GM19035 (cell line): ENCODE measurements at regions not wholly inside any gene's neighbourhood (a gene's known extent, or its start where the extent isn't known, plus 50 kb on each side); places are given as distances from the start of the nearest gene placed in this dataset.

Experiments
- ATAC-seq: cut with Tn5 transposase; IDR thresholded peaks from one replicate; pipeline ENCODE4 v1.9.1; 2021; ENCODE audit not compliant: unreplicated experiment

DNA sequence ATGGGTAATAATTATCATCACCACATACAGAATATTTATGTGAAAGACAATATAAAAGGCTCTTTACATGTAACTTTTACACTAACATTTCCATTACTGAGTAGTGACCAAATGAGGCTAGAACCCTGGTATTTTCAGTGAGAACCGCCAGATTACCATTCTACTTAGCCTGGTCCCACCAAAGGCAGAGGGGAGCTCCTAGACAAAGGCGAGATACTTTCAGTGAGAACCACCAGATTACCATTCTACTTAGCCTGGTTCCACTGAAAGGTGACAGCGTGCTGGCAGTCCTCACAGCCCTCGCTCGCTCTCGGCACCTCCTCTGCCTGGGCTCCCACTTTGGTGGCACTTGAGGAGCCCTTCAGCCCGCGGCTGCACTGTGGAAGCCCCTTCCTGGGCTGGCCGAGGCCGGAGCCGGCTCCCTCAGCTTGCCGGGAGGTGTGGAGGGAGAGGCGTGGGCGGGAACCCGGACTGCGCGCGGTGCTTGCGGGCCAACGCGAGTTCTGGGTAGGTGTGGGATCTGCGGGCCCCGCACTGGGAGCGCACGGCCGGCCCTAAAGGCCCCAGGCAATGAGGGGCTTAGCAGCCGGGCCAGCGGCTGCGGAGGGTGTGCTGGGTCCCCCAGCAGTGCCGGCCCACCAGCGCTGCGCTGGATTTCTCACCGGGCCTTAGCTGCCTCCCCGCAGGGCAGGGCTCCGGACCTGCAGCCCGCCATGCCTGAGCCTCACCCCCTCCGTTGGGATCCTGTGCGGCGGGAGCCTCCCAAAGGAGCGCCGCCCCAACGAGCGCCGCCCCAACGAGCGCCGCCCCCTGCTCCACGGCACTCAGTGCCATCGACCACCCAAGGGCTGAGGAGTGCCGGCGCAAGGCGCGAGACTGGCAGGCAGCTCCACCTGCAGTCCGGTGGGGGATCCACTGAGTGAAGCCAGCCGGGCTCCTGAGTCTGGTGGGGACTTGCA, 1276.1 kb downstream of the PCDH7 start:
- no peak for ATAC-seq

DNA sequence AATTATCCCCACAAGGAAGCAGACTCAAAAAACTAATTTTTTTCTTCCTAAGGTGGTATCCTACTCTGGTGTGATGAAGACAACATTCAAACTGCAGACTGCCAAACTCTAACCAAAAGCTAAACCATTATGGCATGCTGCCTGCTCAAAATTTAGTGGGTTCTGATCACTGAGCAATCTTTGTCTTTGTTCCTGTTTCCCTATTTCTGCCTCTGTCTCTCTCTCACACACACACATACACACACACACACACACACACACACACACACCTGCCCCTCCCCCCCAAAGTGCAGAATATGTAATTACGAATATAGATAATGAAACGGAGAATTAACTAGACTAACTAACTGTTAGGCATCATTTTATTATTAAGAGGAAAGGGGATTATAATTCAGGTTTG, 1278.6 kb downstream of the PCDH7 start:
- ATAC-seq = no peak

DNA sequence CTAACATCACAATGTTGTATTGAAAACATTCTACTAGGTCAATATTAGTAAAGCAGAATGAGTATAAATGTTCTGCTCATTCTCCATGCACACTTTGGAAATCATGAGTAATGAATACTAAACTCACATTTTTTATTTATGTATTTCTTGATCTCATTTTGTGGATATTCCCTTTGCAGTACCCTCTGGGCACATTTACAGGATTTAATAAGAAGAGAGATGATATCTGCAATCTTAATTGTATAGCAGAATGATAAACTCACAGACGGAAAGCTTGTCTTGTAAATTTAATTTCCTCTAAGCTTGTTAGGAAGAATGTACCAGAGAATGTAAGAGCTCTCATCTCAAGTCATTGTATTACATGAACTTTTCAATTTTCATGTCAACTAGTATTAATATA, 1279.7 kb downstream of the PCDH7 start:
- ATAC-seq = no peak

DNA sequence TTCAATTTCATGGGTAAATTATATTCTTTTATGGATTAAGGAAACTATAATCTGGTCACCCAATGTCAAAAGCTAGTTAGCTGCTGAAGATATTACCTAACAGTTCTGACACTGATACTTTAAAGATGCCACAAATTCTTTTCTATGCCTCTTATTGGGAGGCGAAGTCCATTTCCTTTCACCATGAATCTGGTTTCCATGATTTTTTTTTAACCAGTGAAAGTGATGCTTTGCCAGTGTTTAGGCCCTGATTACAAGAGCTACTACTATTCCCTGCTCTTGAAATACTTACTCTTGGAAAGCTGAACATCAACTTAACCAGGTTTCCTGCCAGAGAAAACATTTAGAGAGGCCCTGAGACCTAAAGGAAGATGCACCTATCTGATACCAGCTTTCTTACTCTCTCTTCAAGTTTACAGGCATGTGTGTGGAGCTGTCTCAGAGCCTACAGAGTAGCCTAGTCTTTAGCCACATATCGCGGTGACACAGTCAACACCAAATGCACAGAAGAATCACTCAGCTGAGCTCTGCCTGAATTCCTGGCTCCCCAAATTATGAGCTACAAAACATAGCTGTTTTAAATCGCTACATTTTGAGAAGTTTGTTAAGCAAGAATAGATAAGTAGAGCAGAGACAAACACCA, 1280.8 kb downstream of the PCDH7 start:
- no peak for ATAC-seq

DNA sequence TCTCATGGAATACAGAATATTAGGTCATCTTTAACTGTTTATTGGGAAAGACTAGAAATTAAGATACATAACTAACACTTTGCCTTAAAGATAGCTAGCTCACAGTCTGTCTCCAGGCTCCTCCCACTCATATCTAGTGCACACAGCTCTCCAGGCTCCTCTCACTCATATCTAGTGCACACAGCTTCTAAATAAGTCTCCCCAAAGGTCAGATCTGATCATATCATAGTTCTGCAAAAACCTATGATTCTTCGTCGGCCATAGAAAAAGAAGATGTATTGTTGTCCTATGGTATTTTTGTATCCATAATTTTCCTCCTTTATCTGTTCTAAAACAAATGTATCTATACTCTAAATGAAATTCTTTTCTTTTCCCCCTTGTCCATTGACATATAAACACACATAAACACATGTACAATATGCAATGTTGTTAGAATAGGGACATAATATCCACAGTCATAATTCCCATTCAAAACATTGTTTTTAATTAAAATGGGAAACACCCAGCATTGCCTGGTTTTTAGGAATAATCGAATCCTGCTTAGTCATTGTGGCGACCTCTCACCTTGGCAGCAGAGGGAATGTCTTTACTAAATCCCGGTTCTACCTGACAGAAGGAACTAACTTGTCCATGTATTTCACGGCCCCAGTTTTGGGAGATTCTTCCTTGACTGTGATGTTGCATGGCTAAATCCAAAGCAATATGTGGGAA, 1282.0 kb downstream of the PCDH7 start:
- ATAC-seq = no peak

DNA sequence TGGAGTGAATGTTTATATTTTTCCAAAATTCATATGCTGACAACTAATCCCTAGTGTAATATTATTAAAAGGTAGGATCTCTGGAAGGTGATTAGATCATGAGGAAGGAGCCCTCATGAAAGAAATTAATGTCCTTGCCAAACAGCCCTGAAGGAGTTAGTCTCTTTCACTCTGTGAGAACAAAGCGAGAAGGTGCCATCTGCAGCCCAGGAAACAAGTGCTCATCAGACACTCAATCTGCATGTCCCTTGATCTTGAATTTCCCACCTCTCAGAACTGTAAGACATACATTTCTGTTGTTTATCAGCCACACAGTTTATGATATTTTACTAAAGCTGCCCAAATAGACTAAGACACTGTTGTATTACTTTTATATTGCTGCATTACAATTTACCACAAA, 1283.4 kb downstream of the PCDH7 start:
- no peak for ATAC-seq

DNA sequence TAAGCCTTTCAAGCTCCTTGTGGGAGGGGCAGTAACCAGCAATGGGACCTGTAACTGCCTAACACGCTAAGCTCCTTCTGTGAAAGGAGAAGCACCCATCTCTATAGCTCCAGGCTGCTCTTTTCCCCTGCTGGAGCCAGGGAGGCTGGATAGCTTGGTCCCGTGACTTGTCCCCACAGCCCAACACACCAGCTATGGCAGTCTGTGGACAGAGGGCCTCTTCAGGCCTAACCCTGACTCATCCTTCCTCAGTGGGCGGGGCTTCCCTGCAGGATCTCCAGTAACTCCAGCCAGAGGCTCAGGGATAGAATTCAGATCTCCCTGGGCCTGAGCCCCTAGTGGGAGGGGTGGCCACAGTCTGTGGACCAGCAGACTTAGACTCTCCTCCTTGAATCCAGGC, 1290.1 kb downstream of the PCDH7 start:
- no peak for ATAC-seq

DNA sequence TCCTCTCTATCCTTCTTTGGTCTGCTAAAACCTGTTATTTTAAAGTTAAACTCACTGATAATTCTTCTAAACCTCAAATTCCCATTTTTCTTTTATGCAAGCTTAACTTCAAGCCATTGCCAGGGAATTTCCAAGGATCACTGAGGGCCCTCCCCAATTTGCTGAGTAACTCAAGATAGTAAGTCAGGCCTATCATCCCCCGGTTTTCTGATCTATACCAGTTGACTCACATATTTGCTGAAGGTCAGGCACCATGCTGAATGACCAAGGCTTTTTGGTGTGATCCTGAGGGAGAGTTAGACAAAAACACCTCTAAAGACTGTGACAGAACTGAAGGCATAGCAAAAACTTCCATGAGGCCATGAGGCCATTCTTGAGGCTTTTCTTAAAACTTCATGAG, 1301.9 kb downstream of the PCDH7 start:
- no peak for ATAC-seq

DNA sequence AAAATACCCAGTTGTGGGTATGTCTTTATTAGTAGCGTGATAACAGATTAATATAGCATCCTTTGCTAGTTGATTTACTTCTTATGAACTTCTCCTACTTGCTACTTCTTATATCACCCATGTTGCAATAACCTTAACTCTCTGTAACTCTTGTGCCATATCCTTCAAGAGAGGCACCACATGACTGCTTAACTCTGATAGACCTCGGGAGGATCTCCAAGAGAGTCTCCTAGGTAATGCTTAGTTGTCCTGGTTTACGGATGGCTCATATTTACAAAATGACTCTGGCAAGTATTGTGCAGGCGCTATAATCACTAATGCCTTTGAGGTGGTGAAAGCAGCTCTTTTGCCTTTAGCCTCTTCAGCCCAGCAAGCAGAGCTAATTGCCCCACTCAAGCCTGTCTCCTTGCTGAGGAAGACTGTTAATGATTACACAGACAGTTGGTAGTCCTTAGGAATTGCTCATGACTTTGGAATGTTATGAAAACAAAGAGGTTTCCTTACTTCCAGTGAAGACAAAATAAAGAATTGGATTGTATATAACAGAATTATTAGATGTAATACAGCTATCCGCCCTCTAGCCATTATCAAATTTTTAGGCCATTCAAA, 1305.8 kb downstream of the PCDH7 start:
- no peak for ATAC-seq

DNA sequence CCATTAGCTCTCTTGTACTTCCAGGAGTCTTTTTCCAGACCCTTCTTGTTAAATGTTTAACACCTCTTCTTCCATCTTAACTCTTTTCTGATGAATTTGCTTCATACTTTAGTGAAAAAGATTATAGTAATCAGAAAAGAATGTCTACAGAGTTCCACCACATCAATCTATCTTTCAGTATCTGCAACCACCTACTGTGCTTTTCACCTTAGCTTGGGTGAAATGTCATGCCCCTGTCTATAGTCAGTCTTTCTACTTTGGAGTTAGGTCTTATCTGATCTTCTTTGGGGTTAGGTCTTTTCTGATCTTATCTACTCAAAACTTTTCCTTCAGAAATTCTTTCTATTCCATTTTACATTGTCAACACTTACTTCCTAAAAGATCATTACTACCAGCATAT, 1310.2 kb downstream of the PCDH7 start:
- ATAC-seq = no peak

DNA sequence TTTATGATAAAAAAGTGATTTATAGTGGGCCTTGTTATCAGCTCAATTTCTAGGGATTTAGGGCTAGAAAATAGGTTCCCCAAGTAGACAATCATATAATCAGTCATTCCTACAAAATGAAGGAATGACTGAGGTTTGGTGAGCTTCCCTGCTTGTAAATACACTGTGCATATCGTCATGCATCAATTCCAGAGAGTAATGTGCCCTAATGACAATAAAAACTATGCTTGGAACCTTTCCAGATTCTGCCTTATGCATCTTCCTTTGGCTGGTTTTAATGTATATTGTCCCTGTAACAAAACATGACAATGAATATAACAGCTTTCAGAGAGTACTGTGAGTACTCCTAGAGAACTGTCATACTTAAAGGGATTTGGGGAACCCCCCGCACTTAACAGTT, 1310.9 kb downstream of the PCDH7 start:
- ATAC-seq = no peak

DNA sequence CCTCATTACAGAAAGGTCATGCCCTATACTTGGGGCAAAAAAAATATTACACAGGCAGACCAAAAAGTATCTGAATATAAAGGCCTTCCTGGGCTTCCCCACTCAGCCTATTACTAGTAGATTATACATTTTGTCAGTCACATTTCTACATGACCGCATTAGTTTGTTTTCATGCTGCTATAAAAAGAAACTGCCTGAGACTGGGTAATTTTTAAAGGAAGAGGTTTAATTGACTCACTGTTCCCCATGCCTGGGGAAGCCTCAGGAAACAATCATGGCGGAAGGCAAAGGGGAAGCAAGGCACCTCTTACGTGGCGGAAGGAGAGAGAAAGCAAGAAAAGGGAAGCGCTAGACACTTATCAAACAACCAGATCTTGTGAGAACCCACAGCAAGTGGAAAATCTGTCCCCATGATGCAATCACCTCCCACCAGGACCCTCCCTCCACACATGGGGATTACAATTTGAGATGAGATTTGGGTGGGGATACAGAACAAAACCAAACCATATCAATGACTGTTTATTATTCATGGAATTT, 1312.0 kb downstream of the PCDH7 start:
- ATAC-seq = no peak

DNA sequence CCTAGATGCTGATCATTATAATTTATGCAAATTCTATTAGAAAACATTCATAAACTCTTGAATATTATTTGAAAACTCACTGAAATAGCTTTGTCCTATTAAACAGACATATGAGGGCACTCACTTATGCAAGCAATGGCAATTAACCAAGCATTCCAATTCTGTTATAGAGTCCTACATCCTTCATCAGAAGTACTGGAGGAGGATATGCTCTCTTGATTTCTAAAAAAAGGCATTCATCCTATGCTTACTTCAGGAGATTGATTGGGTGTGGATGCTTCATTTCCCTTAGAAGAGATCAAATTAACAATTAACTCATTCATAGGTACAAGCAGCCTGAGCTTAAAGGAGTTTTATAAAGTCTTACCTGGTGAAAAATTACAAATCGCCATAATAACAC, 1317.2 kb downstream of the PCDH7 start:
- no peak for ATAC-seq

DNA sequence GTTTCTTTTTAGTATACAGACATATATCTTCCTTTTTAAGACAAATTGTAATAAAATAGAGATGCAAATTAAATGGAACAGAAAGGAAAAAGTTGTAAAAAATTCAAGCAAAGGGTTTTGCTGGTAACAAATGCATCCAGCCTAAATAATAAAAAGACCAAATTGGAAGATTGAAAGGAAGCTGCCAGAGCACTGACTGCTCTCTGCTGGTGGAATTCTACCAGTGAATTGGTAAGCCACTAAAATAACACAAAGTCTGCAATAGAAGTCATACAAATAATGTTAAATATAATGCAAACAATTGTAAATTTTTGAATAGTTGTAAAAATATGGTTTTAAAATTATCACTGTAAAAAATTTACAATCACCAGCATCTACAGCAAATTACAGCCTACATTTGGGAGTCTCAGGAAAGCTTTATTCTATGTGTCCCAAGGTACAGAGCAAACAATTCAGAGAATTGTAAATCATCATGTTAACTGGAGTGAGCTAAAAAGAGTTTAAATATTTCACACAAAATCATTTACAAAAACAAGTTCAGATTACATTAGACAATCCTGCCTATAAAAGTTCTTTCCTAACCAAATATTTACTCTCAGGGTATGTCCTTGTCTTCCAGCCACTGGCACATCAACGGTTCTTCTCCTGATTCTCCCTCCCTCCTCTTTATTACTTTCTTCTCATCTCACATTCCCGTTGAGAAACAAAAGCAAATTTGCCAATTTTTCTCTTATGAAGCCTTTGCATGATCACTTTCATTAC, 1322.5 kb downstream of the PCDH7 start:
- ATAC-seq = no peak

DNA sequence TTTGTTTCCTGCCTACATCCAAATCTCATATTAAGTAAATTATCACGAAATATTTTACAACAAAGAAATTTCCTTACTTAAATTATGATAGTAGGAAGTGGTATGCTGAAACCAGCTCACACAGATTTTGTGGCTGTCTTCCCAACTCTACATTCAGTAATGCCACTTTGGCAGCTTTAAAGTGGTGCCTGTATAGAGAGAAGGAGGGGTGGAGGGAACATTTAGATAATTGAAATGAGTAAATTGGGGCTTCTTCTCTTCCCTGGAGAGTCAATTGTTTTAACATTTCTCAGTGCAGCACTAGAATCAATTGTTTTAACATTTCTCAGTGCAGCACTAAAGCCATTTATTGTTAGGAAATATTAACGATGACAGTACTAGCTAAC, 1323.1 kb downstream of the PCDH7 start:
- no peak for ATAC-seq

DNA sequence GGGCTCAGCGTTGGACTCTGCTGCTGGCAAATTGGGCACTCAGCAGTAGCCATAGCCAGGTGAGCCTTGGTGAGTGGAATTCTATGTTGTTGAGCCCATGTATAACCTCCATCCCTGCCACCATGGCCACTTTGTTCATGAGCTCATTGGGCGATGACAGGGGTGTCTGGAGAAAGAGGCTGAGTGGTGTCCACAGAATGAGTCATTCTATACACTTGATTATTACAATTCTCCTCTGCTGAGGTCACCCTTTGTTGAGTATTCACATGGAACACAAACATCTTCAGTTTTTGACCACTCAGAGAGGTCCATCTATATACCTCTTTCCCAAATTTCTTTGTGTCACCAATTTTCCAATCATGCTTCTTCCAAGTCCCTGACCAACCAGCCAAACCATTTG, 1341.7 kb downstream of the PCDH7 start:
- ATAC-seq = no peak

DNA sequence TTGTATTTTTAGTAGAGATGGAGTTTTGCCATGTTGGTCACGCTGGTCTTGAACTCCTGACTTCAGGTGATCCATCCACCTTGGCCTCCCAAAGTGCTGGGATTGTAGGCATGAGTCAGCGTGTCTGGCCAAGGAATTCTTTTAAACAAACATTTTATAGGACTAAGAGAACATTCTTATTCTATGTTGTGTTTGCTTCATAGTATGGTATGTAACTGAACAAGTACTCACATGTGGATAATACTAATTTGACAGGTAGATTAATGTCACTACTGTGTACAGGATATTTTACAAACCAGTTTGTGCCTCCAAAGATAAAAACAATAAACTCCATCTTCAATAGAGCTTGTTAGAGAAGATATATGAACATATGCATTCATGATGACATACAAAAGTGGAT, 1353.4 kb downstream of the PCDH7 start:
- no peak for ATAC-seq

DNA sequence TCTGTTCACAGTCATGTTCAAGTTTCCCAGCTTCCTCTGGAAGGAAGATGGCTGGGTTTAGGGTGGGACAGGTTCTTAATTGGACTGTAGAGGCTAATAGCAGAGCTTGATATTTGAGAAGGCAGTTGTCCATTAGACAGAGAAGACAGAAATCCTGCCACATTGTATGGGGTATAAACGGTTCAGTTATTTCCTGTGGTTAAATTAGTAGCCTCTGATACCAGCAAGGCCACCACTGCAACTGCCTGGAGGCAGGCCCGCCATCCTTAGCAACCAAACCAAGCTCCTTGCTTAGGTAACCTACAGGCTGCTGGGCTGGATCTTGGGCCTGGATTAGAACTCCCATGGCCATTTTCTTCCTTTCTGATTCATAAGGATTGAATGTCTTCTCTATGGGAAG, 1367.0 kb downstream of the PCDH7 start:
- no peak for ATAC-seq

DNA sequence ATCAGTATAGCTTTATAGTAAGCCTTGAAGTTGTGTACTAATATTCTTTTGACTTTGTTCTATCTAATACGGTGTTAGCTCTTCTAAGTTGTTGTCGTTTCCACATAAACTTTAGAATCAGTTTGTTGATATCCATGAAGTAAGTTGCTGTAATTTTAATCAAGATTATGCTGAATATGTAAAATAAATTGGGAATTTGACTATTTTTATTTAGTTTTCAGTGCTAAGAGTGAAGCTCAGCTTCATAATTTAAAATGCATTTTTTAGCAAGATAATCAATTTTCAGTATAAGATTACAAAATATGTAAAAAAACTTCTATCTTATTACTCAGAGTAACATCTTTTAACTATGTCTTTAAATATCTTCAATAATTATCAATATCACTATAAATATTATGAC, 1374.8 kb downstream of the PCDH7 start:
- no peak for ATAC-seq

DNA sequence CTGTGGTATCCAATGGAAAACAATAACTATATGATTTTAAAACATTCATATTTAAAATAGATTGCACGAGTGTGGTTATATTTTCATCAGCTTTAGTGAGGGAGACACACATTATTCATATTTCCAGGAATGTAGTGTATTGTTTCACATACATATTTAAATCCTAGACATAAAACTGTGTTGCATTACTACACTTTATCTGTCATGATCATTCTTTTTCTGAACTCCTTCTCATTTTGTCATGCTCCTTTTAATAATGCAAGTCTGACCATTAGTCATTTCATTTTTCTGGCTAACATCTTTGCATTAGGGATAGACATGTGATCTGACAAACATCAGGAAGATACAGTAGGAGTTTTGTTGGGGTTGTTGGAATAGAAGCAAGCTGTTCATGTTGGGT, 1382.7 kb downstream of the PCDH7 start:
- no peak for ATAC-seq

DNA sequence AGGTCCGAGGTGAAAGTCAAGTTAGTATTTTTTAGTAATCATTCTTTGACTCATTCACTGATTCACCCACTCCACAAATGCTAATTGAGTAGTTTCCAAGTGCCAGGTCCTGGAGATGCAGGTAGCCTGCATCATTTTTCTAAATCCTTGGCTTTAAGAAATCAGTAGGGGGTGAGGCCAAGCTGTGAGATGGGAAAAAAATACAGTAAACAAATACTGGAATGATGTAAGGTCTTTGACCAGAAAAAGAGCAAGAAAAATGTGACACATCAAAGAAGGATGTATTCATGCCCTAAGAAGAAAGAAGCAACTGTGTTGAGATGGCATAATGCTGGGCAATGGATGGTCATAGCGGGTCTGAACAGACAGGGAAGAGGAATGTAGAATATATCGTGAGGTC, 1386.6 kb downstream of the PCDH7 start:
- no peak for ATAC-seq
